NCI-H1105 (cell line): ENCODE measurements at regions not wholly inside any gene's neighbourhood (a gene's known extent, or its start where the extent isn't known, plus 50 kb on each side); places are given as distances from the start of the nearest gene placed in this dataset.
"Not testable (repeated sequence)": the region's sequence is repeated elsewhere in the genome, so short reads cannot be mapped to it uniquely, and the experiment has no call there.

Experiments used
- DNase-seq: peaks from one replicate; lab custom pipeline; 2025; lab: John Stamatoyannopoulos, UW

- DNase-seq = no peak
Measured at GRCh38 chr2:133624551-133624950, 56.3 kb upstream of the NCKAP5 start.

- DNase-seq = no peak
Measured at GRCh38 chr2:133627741-133628140, 59.5 kb upstream of the NCKAP5 start.

GRCh38 chr2:133633309-133633708 is 65.0 kb upstream of the NCKAP5 start:
- DNase-seq = no peak

GRCh38 chr2:133633881-133634409 is 65.7 kb upstream of the NCKAP5 start:
- DNase-seq = no peak

GRCh38 chr2:133635131-133635530 is 66.9 kb upstream of the NCKAP5 start:
- DNase-seq = no peak

- no peak for DNase-seq
Measured at GRCh38 chr2:133636287-133636686, 68.0 kb upstream of the NCKAP5 start.

- DNase-seq = no peak
Measured at GRCh38 chr2:133640103-133640502, 71.8 kb upstream of the NCKAP5 start.

GRCh38 chr2:133641497-133641896 is 73.2 kb upstream of the NCKAP5 start:
- no peak for DNase-seq

- DNase-seq = no peak
Measured at GRCh38 chr2:133641942-133642725, 73.9 kb upstream of the NCKAP5 start.

GRCh38 chr2:133642791-133643191 is 74.5 kb upstream of the NCKAP5 start:
- DNase-seq = no peak

GRCh38 chr2:133643863-133644262 is 75.6 kb upstream of the NCKAP5 start:
- no peak for DNase-seq

- DNase-seq = no peak
Measured at GRCh38 chr2:133644846-133645245, 76.6 kb upstream of the NCKAP5 start.

GRCh38 chr2:133647386-133647785 is 79.1 kb upstream of the NCKAP5 start:
- not testable (repeated sequence) for DNase-seq

GRCh38 chr2:133651861-133652260 is 83.6 kb upstream of the NCKAP5 start:
- no peak for DNase-seq

GRCh38 chr2:133652398-133652797 is 84.1 kb upstream of the NCKAP5 start:
- DNase-seq = no peak

GRCh38 chr2:133653056-133653455 is 84.8 kb upstream of the NCKAP5 start:
- DNase-seq = no peak

- no peak for DNase-seq
Measured at GRCh38 chr2:133654949-133655348, 86.7 kb upstream of the NCKAP5 start.

GRCh38 chr2:133655610-133656009 is 87.3 kb upstream of the NCKAP5 start:
- DNase-seq = no peak

- no peak for DNase-seq
Measured at GRCh38 chr2:133657591-133657990, 89.3 kb upstream of the NCKAP5 start.

GRCh38 chr2:133658020-133658903 is 90.0 kb upstream of the NCKAP5 start:
- DNase-seq = no peak

- no peak for DNase-seq
Measured at GRCh38 chr2:133660510-133660909, 92.2 kb upstream of the NCKAP5 start.

- DNase-seq = no peak
Measured at GRCh38 chr2:133661392-133661791, 93.1 kb upstream of the NCKAP5 start.

GRCh38 chr2:133666621-133667020 is 98.4 kb upstream of the NCKAP5 start:
- no peak for DNase-seq
